HCT116 (cell line): ENCODE measurements at regions not wholly inside any gene's neighbourhood (a gene's known extent, or its start where the extent isn't known, plus 50 kb on each side); places are given as distances from the start of the nearest gene placed in this dataset.
"Not testable (repeated sequence)": the region's sequence is repeated elsewhere in the genome, so short reads cannot be mapped to it uniquely, and the experiment has no call there.

ENCODE experiments used
- ATAC-seq: fragments of 200-7000 bp; cut with Tn5 transposase; 2 replicates; pipeline ENCODE4 v1.9.1; 2020; ENCODE audit warnings: mild to moderate bottlenecking, moderate library complexity
- BruUV-seq: library from RNA; stranded (reverse); fragments of 400-500 nt; replicated peaks from 2 replicates; lab custom pipeline; 2021; lab: Mats Ljungman, UMichigan
- CTCF ChIA-PET: fragments of 300-600 bp; sonication (Branson Sonifier 250); formaldehyde crosslinking; loops from one replicate; lab custom pipeline; 2021; ENCODE audit warnings: antibody characterized with exemption; lab: Charles Lee
- POLR2A ChIA-PET: fragments of 300-600, 350-600 bp; sonication (Branson Sonifier 250); formaldehyde crosslinking; loops from one replicate; lab custom pipeline; 2021; ENCODE audit warnings: antibody characterized with exemption; lab: Charles Lee
- RAD21 ChIA-PET, 2 experiments: fragments of 300-600 bp; sonication (Branson Sonifier 250); formaldehyde crosslinking; loops; one replicate each; lab custom pipeline; 2023; ENCODE audit warnings: low total read pairs in 2 of 2; ENCODE audit not compliant: uncharacterized antibody in 2 of 2, unreplicated experiment in 2 of 2, low non-redundant PET in 1 of 2; lab: Charles Lee
- DNase-seq: peaks from one replicate; pipeline ENCODE4 v3.0.0-alpha.2; 2010; ENCODE audit warnings: low read depth, low spot score
- H2AFZ ChIP-seq: fragments of 200-600 bp; shearing (Covaris generic), sonication (generic); 2 replicates; pipeline ENCODE4 v1.6.1; 2017; ENCODE audit warnings: low read depth, mixed run types, mixed read lengths, antibody characterized with exemption, low read length; ENCODE audit not compliant: poor library complexity, severe bottlenecking
- H3K27ac ChIP-seq: 2 replicates; pipeline ENCODE4 v1.5.1; 2012; ENCODE audit warnings: low read depth, low read length
- H3K27me3 ChIP-seq: fragments of 200-600 bp; sonication (generic); 2 replicates; pipeline ENCODE4 v1.6.1; 2016; ENCODE audit warnings: mixed run types, low read length, mixed read lengths; ENCODE audit not compliant: insufficient read depth
- H3K36me3 ChIP-seq, 2 experiments: fragments of 200-500 bp in 1 of 2; fragments of 200-600 bp in 1 of 2; sonication (Bioruptor generic) in 1 of 2; sonication (generic) in 1 of 2; 2 replicates each; pipeline versions ENCODE4 v1.5.1 to v1.6.1; 2014 to 2016; ENCODE audit warnings: low read length in 2 of 2, inconsistent platforms in 1 of 2, mixed read lengths in 1 of 2, mixed run types in 1 of 2; ENCODE audit not compliant: insufficient read depth in 2 of 2, control insufficient read depth in 1 of 2
- H3K4me1 ChIP-seq, 2 experiments: fragments of 200-600 bp in 1 of 2; sonication (generic) in 1 of 2; 2 replicates each; pipeline versions ENCODE4 v1.5.1 to v1.6.1; 2012 to 2017; ENCODE audit warnings: low read length in 2 of 2, inconsistent platforms in 1 of 2, mild to moderate bottlenecking in 1 of 2, mixed read lengths in 1 of 2, mixed run types in 1 of 2, moderate library complexity in 1 of 2; ENCODE audit not compliant: insufficient read depth in 2 of 2, control insufficient read depth in 1 of 2
- H3K4me2 ChIP-seq: fragments of 200-600 bp; sonication (generic); 2 replicates; pipeline ENCODE4 v1.6.1; 2017; ENCODE audit warnings: mixed run types, low read length, mixed read lengths
- H3K4me3 ChIP-seq, 2 experiments: fragments of 200-600 bp in 1 of 2; sonication (generic) in 1 of 2; replicated peaks in 1 of 2; 2 replicates each; pipeline ENCODE4 v1.5.1; 2011 to 2016; ENCODE audit warnings: low read length in 2 of 2, control low read depth in 1 of 2, low read depth in 1 of 2, mild to moderate bottlenecking in 1 of 2, mixed read lengths in 1 of 2, mixed run types in 1 of 2
- H3K79me2 ChIP-seq: fragments of 200-600 bp; sonication (generic); 2 replicates; pipeline ENCODE4 v1.6.1; 2017; ENCODE audit warnings: mild to moderate bottlenecking, mixed run types, low read length, moderate library complexity, mixed read lengths; ENCODE audit not compliant: insufficient read depth
- H3K9ac ChIP-seq: fragments of 200-600 bp; sonication (generic); 2 replicates; pipeline ENCODE4 v1.6.1; 2016; ENCODE audit warnings: low read length, mixed read lengths
- H3K9me2 ChIP-seq: fragments of 200-600 bp; sonication (generic), shearing (Covaris generic); 2 replicates; pipeline ENCODE4 v1.6.1; 2017; ENCODE audit warnings: mixed run types, mild to moderate bottlenecking, moderate library complexity; ENCODE audit not compliant: insufficient read depth
- H3K9me3 ChIP-seq, 2 experiments: fragments of 200-500 bp in 1 of 2; fragments of 200-600 bp in 1 of 2; sonication (Bioruptor generic) in 1 of 2; sonication (generic) in 1 of 2; 2 replicates each; pipeline ENCODE4 v1.6.1; 2014 to 2017; ENCODE audit warnings: low read length in 2 of 2, mixed read lengths in 2 of 2, inconsistent platforms in 1 of 2, low read depth in 1 of 2, mild to moderate bottlenecking in 1 of 2, mixed run types in 1 of 2, moderate library complexity in 1 of 2; ENCODE audit not compliant: control insufficient read depth in 1 of 2, insufficient read depth in 1 of 2
- H4K20me1 ChIP-seq: fragments of 200-600 bp; sonication (generic), shearing (Covaris generic); 2 replicates; pipeline ENCODE4 v1.6.1; 2017; ENCODE audit warnings: mixed run types, mild to moderate bottlenecking, moderate library complexity; ENCODE audit not compliant: insufficient read depth
- CBX3 ChIP-seq: IDR thresholded peaks from 2 replicates; pipeline ENCODE4 v1.6.1; 2012; ENCODE audit warnings: low read depth
- CEBPB ChIP-seq: IDR thresholded peaks from 2 replicates; pipeline ENCODE4 v1.6.1; 2012; ENCODE audit warnings: low read depth
- CTCF ChIP-seq, 3 experiments: fragments of 200-600 bp in 1 of 3; sonication (generic) in 1 of 3; IDR thresholded peaks in 2 of 3; conservative IDR thresholded peaks in 1 of 3; 2 replicates each; pipeline ENCODE4 v1.5.1; 2012 to 2017; ENCODE audit warnings: low read depth in 2 of 3, low read length in 2 of 3, antibody characterized with exemption in 1 of 3, borderline replicate concordance in 1 of 3, control low read depth in 1 of 3, mild to moderate bottlenecking in 1 of 3, mixed read lengths in 1 of 3, mixed run types in 1 of 3, moderate library complexity in 1 of 3; ENCODE audit not compliant: insufficient read depth in 1 of 3
- EZH2 ChIP-seq: fragments of 200-600 bp; sonication (generic); IDR thresholded peaks from 2 replicates; pipeline ENCODE4 v1.6.1; 2017; ENCODE audit warnings: antibody characterized with exemption, mixed run types
- POLR2AphosphoS5 ChIP-seq: IDR thresholded peaks from 2 replicates; pipeline ENCODE4 v1.6.1; 2011; ENCODE audit warnings: mild to moderate bottlenecking, low read depth, low read length, moderate library complexity
- RAD21 ChIP-seq: IDR thresholded peaks from 2 replicates; pipeline ENCODE4 v1.6.1; 2012; ENCODE audit warnings: low read depth, mild to moderate bottlenecking
- REST ChIP-seq: IDR thresholded peaks from 2 replicates; pipeline ENCODE4 v1.6.1; 2012; ENCODE audit warnings: low read depth
- SIN3A ChIP-seq: IDR thresholded peaks from 2 replicates; pipeline ENCODE4 v1.6.1; 2012; ENCODE audit warnings: low read depth
- SRF ChIP-seq: IDR thresholded peaks from 2 replicates; pipeline ENCODE4 v1.6.1; 2012; ENCODE audit warnings: low read depth
- TCF7L2 ChIP-seq: IDR thresholded peaks from 2 replicates; pipeline ENCODE4 v1.7.0; 2011; ENCODE audit warnings: borderline replicate concordance, inconsistent platforms; ENCODE audit not compliant: insufficient read depth, insufficient read length; ENCODE audit errors: extremely low read depth
- YY1 ChIP-seq: IDR thresholded peaks from 2 replicates; pipeline ENCODE4 v1.6.1; 2011; ENCODE audit warnings: low read length, low read depth, moderate library complexity, mild to moderate bottlenecking; ENCODE audit not compliant: insufficient replicate concordance; ENCODE audit errors: extremely low read depth
- ZBTB33 ChIP-seq: IDR thresholded peaks from 2 replicates; pipeline ENCODE4 v1.6.1; 2011; ENCODE audit warnings: mild to moderate bottlenecking, low read length, moderate library complexity; ENCODE audit not compliant: insufficient replicate concordance; ENCODE audit errors: extremely low read depth
- ZFX ChIP-seq: fragments of 450-650 bp; IDR thresholded peaks from 2 replicates; pipeline ENCODE4 v1.6.1; 2017
- intact Hi-C: fragments of 100-400 bp; cut with micrococcal nuclease; formaldehyde crosslinking; loops from 2 replicates; pipeline ENCODE4 v1.10.0; 2022

- H2AFZ ChIP-seq, BruUV-seq, H4K20me1 ChIP-seq, H3K36me3 ChIP-seq, H3K79me2 ChIP-seq, H3K27ac ChIP-seq, H3K9me2 ChIP-seq, H3K9ac ChIP-seq, H3K9me3 ChIP-seq, H3K4me1 ChIP-seq, POLR2A ChIA-PET, CTCF ChIA-PET, intact Hi-C loops, H3K4me3 ChIP-seq, H3K4me2 ChIP-seq, DNase-seq, RAD21 ChIA-PET, ATAC-seq: not testable (repeated sequence)
- peaks cover 31% of the 10 kb centered on the region for H3K27me3 ChIP-seq
These were observed 88.3 kb upstream of the SIMC1 start for GRCh38 chr5:176149948-176150347.

- Histone ChIP-seq H3K4me1 (no peaks in the 10 kb centered on the region), H3K4me2 (no peak overlapping the region), H3K9ac (no peak overlapping the region), H4K20me1 (no peaks in the 10 kb centered on the region), H2AFZ (no peak overlapping the region), H3K27me3 (peaks cover 18% of the 10 kb centered on the region), H3K9me3 (no peaks in the 10 kb centered on the region), H3K9me2 (no peaks in the 10 kb centered on the region), H3K79me2 (no peaks in the 10 kb centered on the region), H3K27ac (no peak overlapping the region), H3K36me3 (no peaks in the 10 kb centered on the region), H3K4me3 (no peak overlapping the region)
- no peak for ATAC-seq
- ChIA-PET CTCF (no interaction called here), POLR2A (no interaction called here), RAD21 (no interaction called here)
- intact Hi-C loops, result no loop called here
- no TSS peak for BruUV-seq
- no peak for DNase-seq
- TF ChIP-seq CBX3, result no peak
- no peak for TF ChIP-seq YY1
- TF ChIP-seq ZFX, result no peak
- no peak for TF ChIP-seq SIN3A
- TF ChIP-seq REST, result no peak
- no peak for TF ChIP-seq POLR2AphosphoS5
- no peak for TF ChIP-seq ZBTB33
- TF ChIP-seq RAD21, result no peak
- no peak for TF ChIP-seq CTCF (IDR thresholded peaks at IDR 0.05 in 2 of 3, conservative IDR thresholded peaks at IDR 0.05 in 1 of 3; ENCODE audit: borderline replicate concordance in 1 of 3, insufficient read depth in 1 of 3, low read depth in 2 of 3, low read length in 2 of 3)
- TF ChIP-seq TCF7L2, result no peak
- no peak for TF ChIP-seq SRF
- TF ChIP-seq CEBPB, result no peak
- TF ChIP-seq EZH2, result no peak
These were observed 86.9 kb upstream of the SIMC1 start for GRCh38 chr5:176151281-176151680.
